ENCODE measurements at regions not wholly inside any gene's neighbourhood (a gene's known extent, or its start where the extent isn't known, plus 50 kb on each side); places are given as distances from the start of the nearest gene placed in this dataset.
"Not testable (repeated sequence)": the region's sequence is repeated elsewhere in the genome, so short reads cannot be mapped to it uniquely, and the experiment has no call there.

GRCh38 chr10:9582803-9583202, 1434.9 kb upstream of the CELF2 start:
- H3K4me3 Mint-ChIP-seq; H3K4me3 ChIP-seq (ENCODE audit: control insufficient read depth in 1 of 2, extremely low read depth in 1 of 2, low read length in 1 of 2); DNase-seq; H3K27me3 ChIP-seq (replicated peaks in 1 of 2; ENCODE audit: control insufficient read depth in 2 of 2, extremely low read depth in 1 of 2, insufficient read depth in 2 of 2, low read length in 1 of 2); H3K4me1 Mint-ChIP-seq; POLR2A ChIA-PET; H3K27me3 Mint-ChIP-seq; ATAC-seq (replicated peaks in 1 of 4); H3K9me3 ChIP-seq; H3K36me3 ChIP-seq (ENCODE audit: control insufficient read depth in 2 of 2, extremely low read depth in 1 of 2, insufficient read depth in 1 of 2, low read length in 1 of 2); H3K27ac Mint-ChIP-seq; H3K27ac ChIP-seq (ENCODE audit: low read length); H3K4me1 ChIP-seq (ENCODE audit: control insufficient read depth in 1 of 2, extremely low read depth in 1 of 2, insufficient read depth in 2 of 2, low read length in 2 of 2); H3K9me3 Mint-ChIP-seq; H3K36me3 Mint-ChIP-seq: not testable (repeated sequence)
- no CpG with 5 or more reads among the region's 1 CpG for WGBS (ENCODE audit: insufficient coverage)
- CTCF ChIA-PET: interaction anchor here in 1 of 2 donors (0.6 kb wide), 1 partner anchor 14 kb away, joined by 4 read pairs; no protein-coding TSS in a partner anchor

- H3K36me3 ChIP-seq (ENCODE audit: control insufficient read depth in 2 of 2, extremely low read depth in 1 of 2, insufficient read depth in 1 of 2, low read length in 1 of 2): no peaks in the 10 kb centered on the region
- ChIA-PET CTCF (no interaction called here), POLR2A (interaction anchor here in 1 of 2 donors (0.6 kb wide), 1 partner anchor 17 kb away, joined by 3 read pairs; no protein-coding TSS in a partner anchor)
- H3K27ac Mint-ChIP-seq: no peak overlapping the region
- H3K27me3 ChIP-seq (replicated peaks in 1 of 2; ENCODE audit: control insufficient read depth in 2 of 2, extremely low read depth in 1 of 2, insufficient read depth in 2 of 2, low read length in 1 of 2): no peaks in the 10 kb centered on the region
- peaks cover 0 to 13% of the 10 kb centered on the region in 2 donors for H3K27me3 Mint-ChIP-seq
- H3K4me3 Mint-ChIP-seq: no peak overlapping the region
- H3K9me3 Mint-ChIP-seq: no peaks in the 10 kb centered on the region
- H3K27ac ChIP-seq (ENCODE audit: low read length): no peak overlapping the region
- no peak for ATAC-seq (replicated peaks in 1 of 4)
- WGBS (ENCODE audit: insufficient coverage): 90% methylated on average over 2 of the region's 5 CpGs
- no peak overlapping the region for H3K4me3 ChIP-seq (ENCODE audit: control insufficient read depth in 1 of 2, extremely low read depth in 1 of 2, low read length in 1 of 2)
- no peaks in the 10 kb centered on the region for H3K4me1 Mint-ChIP-seq
- no peaks in the 10 kb centered on the region for H3K36me3 Mint-ChIP-seq
- H3K4me1 ChIP-seq (ENCODE audit: control insufficient read depth in 1 of 2, extremely low read depth in 1 of 2, insufficient read depth in 2 of 2, low read length in 2 of 2): no peaks in the 10 kb centered on the region
- H3K9me3 ChIP-seq: no peaks in the 10 kb centered on the region
- DNase-seq: no peak
Measured at GRCh38 chr10:9596368-9596920, 1421.2 kb upstream of the CELF2 start.

GRCh38 chr10:9602998-9603397, 1414.7 kb upstream of the CELF2 start:
- Mint-ChIP-seq H3K27ac (no peak overlapping the region), H3K36me3 (no peaks in the 10 kb centered on the region), H3K9me3 (no peaks in the 10 kb centered on the region), H3K4me3 (no peak overlapping the region), H3K4me1 (no peaks in the 10 kb centered on the region), H3K27me3 (peaks cover 3 to 4% of the 10 kb centered on the region in 2 donors)
- 17% methylated on average over 3 of the region's 9 CpGs for WGBS (ENCODE audit: insufficient coverage)
- no peak overlapping the region for H3K27ac ChIP-seq (ENCODE audit: low read length)
- H3K9me3 ChIP-seq: no peaks in the 10 kb centered on the region
- H3K27me3 ChIP-seq (replicated peaks in 1 of 2; ENCODE audit: control insufficient read depth in 2 of 2, extremely low read depth in 1 of 2, insufficient read depth in 2 of 2, low read length in 1 of 2): peaks cover 0 to 3% of the 10 kb centered on the region in 2 experiments
- DNase-seq (no peak), ATAC-seq (replicated peaks in 1 of 4) (no peak)
- ChIA-PET CTCF (no interaction called here), POLR2A (no interaction called here)
- H3K4me1 ChIP-seq (ENCODE audit: control insufficient read depth in 1 of 2, extremely low read depth in 1 of 2, insufficient read depth in 2 of 2, low read length in 2 of 2): no peaks in the 10 kb centered on the region
- H3K36me3 ChIP-seq (ENCODE audit: control insufficient read depth in 2 of 2, extremely low read depth in 1 of 2, insufficient read depth in 1 of 2, low read length in 1 of 2): no peaks in the 10 kb centered on the region
- H3K4me3 ChIP-seq (ENCODE audit: control insufficient read depth in 1 of 2, extremely low read depth in 1 of 2, low read length in 1 of 2): no peak overlapping the region

GRCh38 chr10:9603972-9604371, 1413.7 kb upstream of the CELF2 start:
- DNase-seq (no peak), ATAC-seq (replicated peaks in 1 of 4) (no peak)
- CTCF ChIA-PET: interaction anchor here in 1 of 2 donors (0.6 kb wide), 1 partner anchor 818 kb away, joined by 8 read pairs; no protein-coding TSS in a partner anchor
- POLR2A ChIA-PET: no interaction called here
- H3K27me3 Mint-ChIP-seq: peaks cover 4 to 6% of the 10 kb centered on the region in 2 donors
- WGBS (ENCODE audit: insufficient coverage): no CpG with 5 or more reads among the region's 2 CpGs
- H3K36me3 Mint-ChIP-seq: no peaks in the 10 kb centered on the region
- Histone ChIP-seq H3K4me1 (ENCODE audit: control insufficient read depth in 1 of 2, extremely low read depth in 1 of 2, insufficient read depth in 2 of 2, low read length in 2 of 2) (no peaks in the 10 kb centered on the region), H3K4me3 (ENCODE audit: control insufficient read depth in 1 of 2, extremely low read depth in 1 of 2, low read length in 1 of 2) (no peak overlapping the region), H3K9me3 (no peaks in the 10 kb centered on the region), H3K27me3 (replicated peaks in 1 of 2; ENCODE audit: control insufficient read depth in 2 of 2, extremely low read depth in 1 of 2, insufficient read depth in 2 of 2, low read length in 1 of 2) (peaks cover 0 to 3% of the 10 kb centered on the region in 2 experiments), H3K27ac (ENCODE audit: low read length) (no peak overlapping the region), H3K36me3 (ENCODE audit: control insufficient read depth in 2 of 2, extremely low read depth in 1 of 2, insufficient read depth in 1 of 2, low read length in 1 of 2) (no peaks in the 10 kb centered on the region)
- no peak overlapping the region for H3K27ac Mint-ChIP-seq
- H3K4me1 Mint-ChIP-seq: no peaks in the 10 kb centered on the region
- H3K9me3 Mint-ChIP-seq: no peaks in the 10 kb centered on the region
- H3K4me3 Mint-ChIP-seq: no peak overlapping the region

- H3K4me1 Mint-ChIP-seq: no peaks in the 10 kb centered on the region
Measured at GRCh38 chr10:9605231-9605630, 1412.4 kb upstream of the CELF2 start.

GRCh38 chr10:9608602-9609001, 1409.1 kb upstream of the CELF2 start:
- Mint-ChIP-seq H3K36me3 (no peaks in the 10 kb centered on the region), H3K27ac (no peak overlapping the region), H3K27me3 (peaks cover 4 to 7% of the 10 kb centered on the region in 2 donors), H3K4me3 (no peak overlapping the region), H3K4me1 (no peaks in the 10 kb centered on the region), H3K9me3 (no peaks in the 10 kb centered on the region)
- Histone ChIP-seq H3K27me3 (replicated peaks in 1 of 2; ENCODE audit: control insufficient read depth in 2 of 2, extremely low read depth in 1 of 2, insufficient read depth in 2 of 2, low read length in 1 of 2) (no peaks in the 10 kb centered on the region), H3K4me1 (ENCODE audit: control insufficient read depth in 1 of 2, extremely low read depth in 1 of 2, insufficient read depth in 2 of 2, low read length in 2 of 2) (no peaks in the 10 kb centered on the region), H3K4me3 (ENCODE audit: control insufficient read depth in 1 of 2, extremely low read depth in 1 of 2, low read length in 1 of 2) (no peak overlapping the region), H3K27ac (ENCODE audit: low read length) (no peak overlapping the region), H3K36me3 (ENCODE audit: control insufficient read depth in 2 of 2, extremely low read depth in 1 of 2, insufficient read depth in 1 of 2, low read length in 1 of 2) (no peaks in the 10 kb centered on the region), H3K9me3 (no peaks in the 10 kb centered on the region)
- POLR2A ChIA-PET: no interaction called here
- ATAC-seq (replicated peaks in 1 of 4): no peak
- CTCF ChIA-PET: no interaction called here
- DNase-seq: no peak

More at GRCh38 chr10:9605231-9605630, 1412.4 kb upstream of the CELF2 start:
- POLR2A ChIA-PET: no interaction called here
- H3K4me3 ChIP-seq (ENCODE audit: control insufficient read depth in 1 of 2, extremely low read depth in 1 of 2, low read length in 1 of 2): no peak overlapping the region
- H3K27me3 ChIP-seq (replicated peaks in 1 of 2; ENCODE audit: control insufficient read depth in 2 of 2, extremely low read depth in 1 of 2, insufficient read depth in 2 of 2, low read length in 1 of 2): peaks cover 0 to 3% of the 10 kb centered on the region in 2 experiments
- ATAC-seq (replicated peaks in 1 of 4) (no peak), DNase-seq (no peak)
- no peak overlapping the region for H3K27ac ChIP-seq (ENCODE audit: low read length)
- Mint-ChIP-seq H3K27me3 (peaks cover 4 to 6% of the 10 kb centered on the region in 2 donors), H3K9me3 (no peaks in the 10 kb centered on the region), H3K36me3 (no peaks in the 10 kb centered on the region), H3K27ac (no peak overlapping the region), H3K4me3 (no peak overlapping the region)
- 100% methylated on average over 1 of the region's 2 CpGs for WGBS (ENCODE audit: insufficient coverage)
- H3K4me1 ChIP-seq (ENCODE audit: control insufficient read depth in 1 of 2, extremely low read depth in 1 of 2, insufficient read depth in 2 of 2, low read length in 2 of 2): no peaks in the 10 kb centered on the region
- no peaks in the 10 kb centered on the region for H3K9me3 ChIP-seq
- CTCF ChIA-PET: no interaction called here
- H3K36me3 ChIP-seq (ENCODE audit: control insufficient read depth in 2 of 2, extremely low read depth in 1 of 2, insufficient read depth in 1 of 2, low read length in 1 of 2): no peaks in the 10 kb centered on the region
